ENCODE measurements at regions not wholly inside any gene's neighbourhood (a gene's known extent, or its start where the extent isn't known, plus 50 kb on each side); places are given as distances from the start of the nearest gene placed in this dataset.

DNA sequence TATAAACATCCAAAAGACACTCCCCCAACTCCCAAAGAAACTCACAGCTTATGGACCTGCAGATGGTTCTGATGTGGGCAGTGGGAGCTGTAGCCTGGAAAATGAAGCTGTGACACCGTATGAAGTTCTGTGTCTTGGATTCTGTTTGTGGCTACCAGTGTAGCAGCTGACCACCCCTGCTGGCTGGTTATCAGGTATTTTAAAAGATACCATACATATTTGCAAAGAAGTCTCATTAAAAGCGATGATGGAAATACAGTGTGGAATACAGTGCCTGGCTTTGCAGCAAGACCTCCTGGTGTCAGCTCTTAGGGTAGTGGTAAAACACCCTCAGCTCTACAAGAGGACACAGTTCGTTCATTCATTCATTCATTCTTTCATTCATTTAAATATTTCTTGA, 194.3 kb upstream of the PRKCQ start:
- Histone ChIP-seq H3K4me1 (peaks cover 0 to 8% (median 0%) of the 10 kb centered on the region in 3 donors), H3K27me3 (peaks cover 0 to 25% (median 0%) of the 10 kb centered on the region in 4 donors), H3K4me3 (no peak overlapping the region), H3K9me3 (peaks cover 0 to 5% (median 0%) of the 10 kb centered on the region in 3 donors), H3K27ac (no peak overlapping the region), H3K36me3 (no peaks in the 10 kb centered on the region)
- intact Hi-C loops (cut with DNase I), result no loop called here
- 55 to 65% methylated on average over 2 to 3 of the region's 3 CpGs for WGBS, 2 donors
- TF ChIP-seq, protein P1, sequence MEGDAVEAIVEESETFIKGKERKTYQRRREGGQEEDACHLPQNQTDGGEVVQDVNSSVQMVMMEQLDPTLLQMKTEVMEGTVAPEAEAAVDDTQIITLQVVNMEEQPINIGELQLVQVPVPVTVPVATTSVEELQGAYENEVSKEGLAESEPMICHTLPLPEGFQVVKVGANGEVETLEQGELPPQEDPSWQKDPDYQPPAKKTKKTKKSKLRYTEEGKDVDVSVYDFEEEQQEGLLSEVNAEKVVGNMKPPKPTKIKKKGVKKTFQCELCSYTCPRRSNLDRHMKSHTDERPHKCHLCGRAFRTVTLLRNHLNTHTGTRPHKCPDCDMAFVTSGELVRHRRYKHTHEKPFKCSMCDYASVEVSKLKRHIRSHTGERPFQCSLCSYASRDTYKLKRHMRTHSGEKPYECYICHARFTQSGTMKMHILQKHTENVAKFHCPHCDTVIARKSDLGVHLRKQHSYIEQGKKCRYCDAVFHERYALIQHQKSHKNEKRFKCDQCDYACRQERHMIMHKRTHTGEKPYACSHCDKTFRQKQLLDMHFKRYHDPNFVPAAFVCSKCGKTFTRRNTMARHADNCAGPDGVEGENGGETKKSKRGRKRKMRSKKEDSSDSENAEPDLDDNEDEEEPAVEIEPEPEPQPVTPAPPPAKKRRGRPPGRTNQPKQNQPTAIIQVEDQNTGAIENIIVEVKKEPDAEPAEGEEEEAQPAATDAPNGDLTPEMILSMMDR (IDR thresholded peaks at IDR 0.05), result no peak
- no peak for TF ChIP-seq POLR2A (IDR thresholded peaks at IDR 0.05)
- DNase-seq, result no peak

DNA sequence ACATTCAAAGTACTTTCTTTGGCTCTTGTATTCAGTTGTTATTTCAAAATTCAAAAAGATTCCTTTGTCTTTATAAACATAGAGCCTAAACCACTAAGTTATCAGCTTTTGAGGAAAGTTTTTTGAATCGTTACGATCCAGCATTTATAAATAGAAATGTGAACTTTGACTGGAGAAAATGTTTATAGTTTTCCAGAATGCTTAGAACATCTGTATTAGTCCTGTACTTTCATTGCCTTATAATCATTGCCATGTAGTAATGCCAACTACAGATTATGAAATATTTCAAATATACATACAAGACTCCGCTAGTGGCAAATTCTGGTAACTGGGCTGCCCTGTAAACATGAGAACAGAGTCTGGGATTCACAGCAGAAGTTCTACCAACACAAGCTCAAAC, 191.3 kb upstream of the PRKCQ start:
- Histone ChIP-seq H3K27me3 (peaks cover 0 to 15% (median 0%) of the 10 kb centered on the region in 4 donors), H3K27ac (no peak overlapping the region), H3K9me3 (peaks cover 0 to 5% (median 0%) of the 10 kb centered on the region in 3 donors), H3K4me1 (no peaks in the 10 kb centered on the region), H3K4me3 (no peak overlapping the region), H3K36me3 (no peaks in the 10 kb centered on the region)
- intact Hi-C loops (cut with DNase I), result no loop called here
- WGBS, 2 donors, result 70 to 73% methylated on average over 3 of the region's 3 CpGs
- DNase-seq, result no peak
- no peak for TF ChIP-seq POLR2A (IDR thresholded peaks at IDR 0.05)
- TF ChIP-seq, protein P1 (IDR thresholded peaks at IDR 0.05), result no peak

DNA sequence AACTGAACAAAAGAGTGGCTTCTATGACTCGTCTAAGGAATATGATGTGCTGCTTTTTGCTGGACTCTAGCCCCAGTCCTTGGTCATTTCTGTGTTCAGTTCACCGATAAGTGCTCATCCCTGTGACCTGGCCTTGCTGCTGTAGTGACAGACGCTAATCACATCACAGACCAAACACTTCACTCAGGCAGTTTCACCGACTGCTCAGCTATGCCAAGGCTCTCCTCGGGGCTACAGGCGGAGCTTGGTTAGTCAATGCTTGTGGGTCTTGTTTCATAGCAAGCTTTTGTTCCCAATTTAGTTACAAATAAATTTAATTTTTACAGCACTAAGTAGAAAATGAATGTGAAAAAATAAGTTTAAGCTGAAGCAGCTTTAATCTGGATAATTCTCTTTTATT, 190.8 kb upstream of the PRKCQ start:
- TF ChIP-seq, protein P1 (IDR thresholded peaks at IDR 0.05), result no peak
- TF ChIP-seq POLR2A (IDR thresholded peaks at IDR 0.05), result no peak
- H3K4me1 ChIP-seq, result no peaks in the 10 kb centered on the region
- H3K9me3 ChIP-seq, result peaks cover 0 to 5% (median 0%) of the 10 kb centered on the region in 3 donors
- no peak overlapping the region for H3K27ac ChIP-seq
- H3K4me3 ChIP-seq, result no peak overlapping the region
- 52 to 60% methylated on average over 6 of the region's 6 CpGs for WGBS, 2 donors
- intact Hi-C loops (cut with DNase I), result no loop called here
- H3K27me3 ChIP-seq, result peaks cover 0 to 16% (median 0%) of the 10 kb centered on the region in 4 donors
- no peak for DNase-seq
- H3K36me3 ChIP-seq, result no peaks in the 10 kb centered on the region

DNA sequence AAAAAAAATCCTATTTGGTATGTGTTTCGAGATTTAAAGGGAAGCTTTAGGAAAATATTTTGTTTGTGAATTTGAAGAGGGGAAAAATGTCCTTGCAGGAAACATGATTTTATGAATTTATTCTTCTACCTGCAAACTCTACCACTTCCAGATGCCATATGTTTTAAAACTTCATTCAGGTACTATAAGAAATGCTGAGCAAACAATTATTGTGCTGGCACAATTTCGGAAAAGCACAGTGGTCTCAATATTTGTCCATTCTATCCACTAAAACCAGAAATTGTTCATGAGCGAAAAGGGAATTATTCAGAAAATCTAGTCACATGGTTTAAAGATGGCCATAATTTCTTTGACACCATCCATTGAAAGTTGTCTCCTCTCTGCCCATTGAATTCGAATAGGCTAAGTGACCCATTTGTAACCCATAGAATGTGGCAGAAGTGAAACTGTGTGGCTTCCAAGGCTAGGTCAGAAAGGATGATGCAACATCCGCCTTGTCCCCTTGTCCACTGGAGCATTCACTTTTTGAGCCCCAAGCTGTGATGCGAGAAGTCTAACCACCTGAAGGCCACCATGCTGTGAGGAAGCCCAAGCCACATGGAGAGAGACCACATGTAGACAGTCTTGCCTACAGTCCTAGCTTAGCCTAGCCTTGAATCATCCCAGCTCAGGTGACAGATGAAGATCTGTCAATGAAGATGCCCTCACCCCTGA, 189.8 kb upstream of the PRKCQ start:
- DNase-seq, result no peak
- Histone ChIP-seq H3K27me3 (peaks cover 0 to 7% (median 0%) of the 10 kb centered on the region in 4 donors), H3K36me3 (no peaks in the 10 kb centered on the region), H3K4me1 (no peaks in the 10 kb centered on the region), H3K9me3 (peaks cover 0 to 5% (median 0%) of the 10 kb centered on the region in 3 donors), H3K27ac (no peak overlapping the region), H3K4me3 (no peak overlapping the region)
- TF ChIP-seq POLR2A (IDR thresholded peaks at IDR 0.05), result no peak
- TF ChIP-seq, protein P1 (IDR thresholded peaks at IDR 0.05), result no peak
- intact Hi-C loops (cut with DNase I), result no loop called here
- 85 to 86% methylated on average over 6 of the region's 6 CpGs for WGBS, 2 donors

DNA sequence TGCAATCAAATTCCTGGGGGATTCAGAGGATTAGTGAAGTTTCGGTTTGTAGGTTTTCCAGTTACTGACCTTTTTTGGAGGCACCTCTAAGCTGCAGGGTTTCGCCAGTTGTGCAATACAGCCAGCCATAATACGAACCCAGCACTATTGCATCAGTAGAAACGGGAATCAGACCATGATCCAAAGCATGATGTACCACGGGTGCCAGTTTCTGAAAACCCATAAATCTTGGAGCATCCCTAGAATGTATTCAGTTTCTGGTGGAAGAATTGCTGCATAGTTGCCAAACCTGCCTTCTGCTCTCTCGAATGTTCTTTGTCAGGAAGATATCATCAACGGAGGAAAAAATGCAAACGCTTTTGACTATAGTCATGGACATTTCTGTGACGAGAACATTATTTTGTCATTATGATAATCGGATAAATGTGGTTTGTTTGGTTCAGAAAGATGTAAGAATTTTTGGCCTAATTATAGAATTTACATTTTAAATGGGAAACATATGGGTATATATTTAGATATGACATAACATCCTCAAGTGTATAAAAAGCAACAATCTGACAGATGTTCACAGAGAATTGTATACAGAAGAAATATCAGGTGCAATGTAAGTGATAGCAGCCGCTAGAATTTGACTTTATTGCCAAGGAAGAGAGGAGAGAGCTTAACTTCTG, 186.2 kb upstream of the PRKCQ start:
- TF ChIP-seq, protein P1 (IDR thresholded peaks at IDR 0.05), result no peak
- TF ChIP-seq POLR2A (IDR thresholded peaks at IDR 0.05), result no peak
- 41 to 56% methylated on average over 11 of the region's 11 CpGs for WGBS, 2 donors
- Histone ChIP-seq H3K27me3 (peaks cover 0 to 23% (median 0%) of the 10 kb centered on the region in 4 donors), H3K9me3 (peaks cover 0 to 7% (median 0%) of the 10 kb centered on the region in 3 donors), H3K4me1 (no peaks in the 10 kb centered on the region), H3K4me3 (no peak overlapping the region), H3K27ac (peak overlapping the region in 1 of 4 donors; percentile 23), H3K36me3 (no peaks in the 10 kb centered on the region)
- no peak for DNase-seq
- intact Hi-C loops (cut with DNase I), result no loop called here

Data from esophagus squamous epithelium (tissue), 5 donors.